ENCODE measurements at regions not wholly inside any gene's neighbourhood (a gene's known extent, or its start where the extent isn't known, plus 50 kb on each side); places are given as distances from the start of the nearest gene placed in this dataset.

DNA sequence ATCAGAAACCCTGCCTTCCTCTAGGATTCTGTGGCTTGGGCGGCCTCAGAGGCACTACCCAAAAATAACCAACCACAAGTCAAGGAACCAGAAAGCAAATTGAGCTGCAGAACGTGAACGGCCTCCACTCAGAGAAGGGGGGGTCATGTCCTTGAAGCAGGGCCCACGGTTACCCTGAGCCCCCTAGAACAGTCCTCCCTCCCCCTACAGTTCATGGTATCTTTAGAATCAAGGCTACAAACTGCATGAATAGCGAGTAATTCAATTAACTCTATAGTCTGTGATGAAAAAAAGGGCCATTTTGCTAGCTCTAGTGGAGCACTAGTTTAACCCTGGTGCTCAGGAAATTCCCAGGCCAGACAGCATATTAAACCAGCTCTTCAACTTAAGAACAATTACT, 79.0 kb upstream of the ZNF507 start:
- DNase-seq, result no peak

DNA sequence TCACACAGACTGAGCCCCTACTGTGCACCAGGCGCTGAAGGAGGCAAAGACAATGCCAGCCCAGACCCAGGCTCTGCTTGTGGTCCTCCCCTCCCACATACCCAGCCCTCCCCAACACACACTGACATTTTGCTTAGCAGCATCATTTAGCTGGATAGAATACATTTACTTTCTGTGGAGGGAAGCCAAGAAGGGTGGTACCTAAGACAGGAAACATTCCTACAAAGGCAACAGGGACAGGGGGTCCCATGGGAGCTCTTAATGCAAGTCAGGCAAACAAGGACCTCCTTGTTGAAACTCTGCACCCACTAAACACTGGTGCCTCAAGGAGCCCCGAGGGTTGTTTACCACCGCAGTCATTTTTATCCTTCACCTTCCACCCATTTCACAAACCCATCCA, 77.0 kb upstream of the ZNF507 start:
- DNase-seq, result no peak

DNA sequence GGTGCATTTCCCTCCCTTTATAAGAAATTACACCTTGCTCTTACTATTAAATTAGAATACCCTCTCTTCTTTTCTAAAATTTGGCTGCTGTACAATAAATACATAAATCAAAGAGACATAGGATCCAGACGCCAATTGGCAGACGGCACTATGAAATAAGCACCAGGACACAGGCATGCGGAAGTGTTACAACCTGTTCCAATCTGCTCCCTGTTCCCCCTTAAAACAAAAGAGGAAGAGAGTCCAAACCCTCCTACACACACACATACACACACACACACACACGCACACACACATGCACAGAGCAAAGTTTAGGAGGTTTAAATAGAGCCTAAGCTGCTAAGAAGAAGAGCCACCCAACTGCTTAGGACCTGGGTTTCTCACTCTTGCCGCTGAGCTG, 75.6 kb upstream of the ZNF507 start:
- DNase-seq, result no peak

DNA sequence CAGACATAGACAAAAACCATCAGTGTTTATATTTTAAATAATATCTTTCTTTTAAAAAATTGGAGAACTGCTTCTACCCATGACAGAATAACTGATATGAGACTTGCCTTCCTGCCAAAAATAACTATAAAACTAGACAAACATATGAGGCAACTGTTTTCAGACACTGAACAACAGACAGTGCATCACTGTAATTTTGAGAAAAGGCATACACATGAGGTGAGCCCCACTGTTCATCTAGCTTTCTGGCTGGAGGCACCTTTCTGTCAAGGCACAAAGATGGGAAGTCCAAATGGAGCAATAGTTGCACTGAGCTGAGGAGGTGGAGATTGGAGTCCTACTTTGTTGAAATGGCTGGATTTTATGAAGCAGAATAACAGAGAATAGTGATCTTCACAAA, 71.9 kb upstream of the ZNF507 start:
- no peak for DNase-seq

DNA sequence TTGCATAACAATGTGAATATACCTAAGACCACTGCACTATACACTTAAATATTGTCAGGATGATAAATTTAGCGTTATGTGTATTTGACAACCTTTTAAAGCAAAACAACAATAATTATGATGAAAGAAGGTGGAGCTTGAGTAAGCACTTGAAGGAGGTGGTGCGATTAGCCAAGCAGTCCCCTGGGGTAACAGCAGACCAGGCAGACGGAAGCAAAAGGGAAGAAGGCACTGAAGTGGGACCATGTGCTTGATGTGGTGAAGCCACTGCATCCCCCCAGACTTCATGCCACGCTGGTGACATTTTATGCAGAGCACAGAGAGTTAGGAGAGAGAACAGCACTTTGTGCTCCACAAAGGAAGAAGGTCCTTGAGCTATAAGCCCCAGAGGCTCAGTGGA, 58.3 kb upstream of the ZNF507 start:
- no peak for DNase-seq

DNA sequence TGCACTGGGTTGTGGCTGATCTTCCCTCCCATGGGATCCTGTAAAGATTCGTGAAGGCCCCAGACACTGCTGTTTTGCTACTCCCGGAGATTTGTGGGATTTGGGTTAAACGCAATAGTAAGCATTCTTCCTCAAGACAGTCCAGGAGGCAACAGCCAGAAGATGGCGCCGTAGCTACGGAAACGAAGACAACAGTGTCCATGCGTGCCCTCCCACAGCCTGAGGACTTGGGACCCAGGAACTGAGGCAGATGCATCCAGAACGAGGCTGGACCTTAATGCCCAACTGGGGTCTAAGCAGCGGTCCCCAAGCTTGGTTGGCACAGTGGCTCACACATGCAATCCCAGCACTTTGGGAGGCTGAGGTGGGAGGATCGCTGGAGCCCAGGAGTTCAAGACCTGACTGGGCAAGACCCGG, 57.6 kb upstream of the ZNF507 start:
- DNase-seq, result no peak

DNA sequence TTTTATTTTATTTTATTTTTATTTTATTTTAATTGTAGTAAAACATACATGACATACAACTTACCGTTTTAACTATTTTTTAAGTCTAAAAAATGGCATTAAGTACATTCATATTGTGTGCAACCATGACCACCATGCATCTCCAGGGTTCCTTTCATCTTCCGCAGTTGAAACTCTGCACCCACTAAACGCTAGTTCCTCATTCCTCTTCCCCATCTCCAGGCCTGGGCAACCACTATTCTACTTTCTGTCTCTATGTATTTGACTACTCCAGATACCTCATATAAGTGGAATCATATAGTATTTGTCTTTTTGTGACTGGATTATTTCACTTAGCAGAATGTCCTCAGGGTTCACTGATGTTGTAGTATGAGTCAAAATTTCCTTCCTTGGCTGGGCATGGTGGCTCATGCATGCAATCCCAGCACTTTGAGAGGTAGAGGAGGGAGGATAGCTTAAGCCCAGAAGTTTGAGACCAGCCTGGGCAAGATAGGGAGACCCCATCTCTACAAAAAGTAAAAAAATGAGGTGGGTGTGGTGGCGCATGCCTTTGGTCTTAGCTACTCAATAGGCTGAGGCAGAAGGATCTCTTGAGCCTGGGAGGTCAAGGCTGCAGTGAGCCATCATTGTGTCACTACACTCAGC, 55.7 kb upstream of the ZNF507 start:
- DNase-seq, result no peak

DNA sequence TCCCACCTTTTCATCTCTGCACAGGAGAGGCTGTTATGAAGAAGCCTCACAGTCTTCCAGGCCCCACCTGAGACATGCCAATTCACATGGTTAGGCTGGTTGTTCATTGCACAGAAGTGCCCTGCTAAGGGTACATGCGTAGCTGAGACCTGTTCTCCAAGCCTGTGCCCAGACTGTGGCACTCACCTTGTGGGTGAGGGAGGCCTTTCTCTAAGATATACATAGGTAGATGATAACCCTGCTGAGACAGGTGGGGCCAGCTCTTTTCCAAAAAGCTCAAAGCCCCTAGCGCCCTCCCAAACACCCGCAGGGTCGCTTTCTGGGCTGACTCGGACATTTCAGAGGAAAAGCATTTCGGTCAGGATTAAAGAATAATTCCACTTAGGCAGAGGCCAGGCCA, 53.5 kb upstream of the ZNF507 start:
- DNase-seq, result no peak

DNA sequence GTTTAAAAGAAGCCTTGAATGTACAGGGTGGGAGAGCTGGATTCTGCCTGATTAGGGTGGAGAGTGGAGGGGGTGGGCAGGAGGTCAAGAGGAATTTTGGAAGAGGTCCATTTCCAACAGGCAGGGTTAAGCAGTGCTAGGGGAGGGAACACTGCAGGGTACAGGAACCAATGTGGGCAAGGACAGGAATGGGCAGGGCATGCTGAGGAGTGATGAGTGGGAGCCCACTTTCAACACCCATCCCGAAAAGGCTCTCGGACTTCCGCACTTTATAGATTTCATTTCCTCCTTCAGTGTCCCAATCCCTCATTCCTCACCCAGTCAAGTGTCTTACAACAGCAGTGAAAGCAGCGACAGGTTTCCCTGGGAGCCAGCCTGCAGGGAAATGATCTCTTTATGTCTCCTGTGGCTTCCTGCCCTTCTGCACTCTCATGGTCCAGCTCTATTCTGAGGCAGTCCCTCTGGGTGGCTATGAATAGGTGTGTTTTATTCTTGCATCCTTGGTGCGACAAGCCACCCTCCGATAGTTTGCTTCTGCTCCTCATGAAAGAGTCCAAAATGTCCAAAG, 50.5 kb upstream of the ZNF507 start:
- DNase-seq, result no peak

Measured in amniotic stem cell (primary cell).